Bronchial epithelial cell (primary cell): ENCODE measurements at regions not wholly inside any gene's neighbourhood (a gene's known extent, or its start where the extent isn't known, plus 50 kb on each side); places are given as distances from the start of the nearest gene placed in this dataset.

ENCODE experiments used
- DNase-seq: peaks from one replicate; pipeline ENCODE4 v3.0.0-alpha.2; 2010; ENCODE audit warnings: low read depth
- FAIRE-seq: peaks from 2 replicates; lab custom pipeline; 2011; peaks lifted over from hg19 to GRCh38; lab: Jason Lieb, UNC
- H3K27me3 ChIP-seq: 2 replicates; pipeline ENCODE4 v1.5.1; 2011; ENCODE audit warnings: low read length; ENCODE audit not compliant: control insufficient read depth, insufficient read depth
- H3K36me3 ChIP-seq: 2 replicates; pipeline ENCODE4 v1.5.1; 2011; ENCODE audit warnings: low read length; ENCODE audit not compliant: control insufficient read depth, insufficient read depth
- H3K4me3 ChIP-seq: 2 replicates; pipeline ENCODE4 v1.5.1; 2011; ENCODE audit warnings: mild to moderate bottlenecking, low read depth, low read length, control low read depth
- CTCF ChIP-seq: IDR thresholded peaks from 2 replicates; pipeline ENCODE4 v1.5.1; 2011; ENCODE audit warnings: mild to moderate bottlenecking, moderate library complexity, low read length, control low read depth, inconsistent platforms; ENCODE audit not compliant: insufficient read depth, severe bottlenecking

GRCh38 chr13:59492030-59492636 is 671.6 kb downstream of the DIAPH3 start:
- Histone ChIP-seq H3K27me3 (no peaks in the 10 kb centered on the region), H3K36me3 (no peaks in the 10 kb centered on the region), H3K4me3 (no peak overlapping the region)
- no peak for DNase-seq
- no peak for FAIRE-seq
- no peak for TF ChIP-seq CTCF

- no peak for DNase-seq
- TF ChIP-seq CTCF = no peak
- no peaks in the 10 kb centered on the region for H3K36me3 ChIP-seq
- no peaks in the 10 kb centered on the region for H3K27me3 ChIP-seq
- no peak overlapping the region for H3K4me3 ChIP-seq
- FAIRE-seq = no peak
These were observed 670.2 kb downstream of the DIAPH3 start for GRCh38 chr13:59493436-59493965.

- Histone ChIP-seq H3K27me3 (no peaks in the 10 kb centered on the region), H3K4me3 (no peak overlapping the region), H3K36me3 (no peaks in the 10 kb centered on the region)
- no peak for DNase-seq
- TF ChIP-seq CTCF = no peak
- FAIRE-seq = no peak
These were observed 669.6 kb downstream of the DIAPH3 start for GRCh38 chr13:59494151-59494550.

- no peak overlapping the region for H3K4me3 ChIP-seq
- DNase-seq (no peak), FAIRE-seq (no peak)
- no peaks in the 10 kb centered on the region for H3K27me3 ChIP-seq
- TF ChIP-seq CTCF = no peak
- no peaks in the 10 kb centered on the region for H3K36me3 ChIP-seq
These were observed 669.2 kb downstream of the DIAPH3 start for GRCh38 chr13:59494560-59494970.

GRCh38 chr13:59495299-59495698 is 668.4 kb downstream of the DIAPH3 start:
- Histone ChIP-seq H3K36me3 (no peaks in the 10 kb centered on the region), H3K4me3 (no peak overlapping the region), H3K27me3 (no peaks in the 10 kb centered on the region)
- DNase-seq (no peak), FAIRE-seq (no peak)
- TF ChIP-seq CTCF = no peak
